H9 (cell line): ENCODE measurements at regions not wholly inside any gene's neighbourhood (a gene's known extent, or its start where the extent isn't known, plus 50 kb on each side); places are given as distances from the start of the nearest gene placed in this dataset.
A peak's percentile ranks its signal among the peaks of the same experiment; 100 is the strongest.

Experiments
- DNase-seq: peaks from one replicate; pipeline ENCODE4 v3.0.0-alpha.2; 2017
- H2AFZ ChIP-seq: one replicate; pipeline ENCODE4 v1.6.1; 2013; ENCODE audit warnings: mild to moderate bottlenecking, low read length, control low read depth, moderate library complexity
- H2AK5ac ChIP-seq: 2 replicates; pipeline ENCODE4 v1.6.1; 2013; ENCODE audit warnings: low read length, control low read depth, mixed read lengths; ENCODE audit not compliant: insufficient read length
- H2BK120ac ChIP-seq: one replicate; pipeline ENCODE4 v1.6.1; 2013; ENCODE audit warnings: low read depth, mild to moderate bottlenecking, low read length, control low read depth, inconsistent platforms; ENCODE audit not compliant: poor library complexity, severe bottlenecking
- H2BK12ac ChIP-seq: 2 replicates; pipeline ENCODE4 v1.6.1; 2013; ENCODE audit warnings: low read length, control low read depth, mixed read lengths, low read depth; ENCODE audit not compliant: insufficient read length
- H2BK15ac ChIP-seq: 2 replicates; pipeline ENCODE4 v1.6.1; 2013; ENCODE audit warnings: low read depth, low read length, control low read depth
- H2BK20ac ChIP-seq: one replicate; pipeline ENCODE4 v1.6.1; 2013; ENCODE audit warnings: low read depth, mild to moderate bottlenecking, low read length, control low read depth, inconsistent platforms; ENCODE audit not compliant: poor library complexity, severe bottlenecking
- H2BK5ac ChIP-seq: 2 replicates; pipeline ENCODE4 v1.6.1; 2013; ENCODE audit warnings: low read length, control low read depth, mixed read lengths; ENCODE audit not compliant: insufficient read length
- H3K14ac ChIP-seq: 2 replicates; pipeline ENCODE4 v1.6.1; 2013; ENCODE audit warnings: low read length, control low read depth; ENCODE audit not compliant: insufficient read depth
- H3K18ac ChIP-seq: 2 replicates; pipeline ENCODE4 v1.6.1; 2013; ENCODE audit warnings: low read depth, mild to moderate bottlenecking, mixed read lengths, low read length, control low read depth; ENCODE audit not compliant: insufficient read length
- H3K23ac ChIP-seq: 2 replicates; pipeline ENCODE4 v1.6.1; 2013; ENCODE audit warnings: low read length, control low read depth, mixed read lengths, low read depth; ENCODE audit not compliant: insufficient read length
- H3K23me2 ChIP-seq: 2 replicates; pipeline ENCODE4 v1.6.1; 2013; ENCODE audit warnings: low read depth, mild to moderate bottlenecking, mixed read lengths, low read length, control low read depth; ENCODE audit not compliant: insufficient read length, poor library complexity, severe bottlenecking
- H3K27ac ChIP-seq: 2 replicates; pipeline ENCODE4 v1.5.1; 2013; ENCODE audit warnings: low read length, control low read depth, mixed read lengths, low read depth; ENCODE audit not compliant: insufficient read length
- H3K27me3 ChIP-seq: 2 replicates; pipeline ENCODE4 v1.6.1; 2013; ENCODE audit warnings: low read length, control low read depth, inconsistent platforms; ENCODE audit not compliant: insufficient read depth
- H3K4ac ChIP-seq: 2 replicates; pipeline ENCODE4 v1.6.1; 2013; ENCODE audit warnings: low read depth, mild to moderate bottlenecking, control low read depth, inconsistent platforms, low read length, moderate library complexity
- H3K4me1 ChIP-seq: 2 replicates; pipeline ENCODE4 v1.6.1; 2013; ENCODE audit warnings: low read length, control low read depth, inconsistent platforms; ENCODE audit not compliant: insufficient read depth
- H3K4me2 ChIP-seq: 2 replicates; pipeline ENCODE4 v1.6.1; 2013; ENCODE audit warnings: low read length, control low read depth, mixed read lengths; ENCODE audit not compliant: insufficient read length, insufficient read depth
- H3K56ac ChIP-seq: 2 replicates; pipeline ENCODE4 v1.6.1; 2013; ENCODE audit warnings: low read depth, mild to moderate bottlenecking, mixed read lengths, low read length, control low read depth; ENCODE audit not compliant: insufficient read length
- H3K79me1 ChIP-seq: 2 replicates; pipeline ENCODE4 v1.6.1; 2013; ENCODE audit warnings: low read depth, mild to moderate bottlenecking, moderate library complexity, low read length, control low read depth, inconsistent platforms; ENCODE audit not compliant: insufficient read depth, poor library complexity, severe bottlenecking
- H3K79me2 ChIP-seq: 2 replicates; pipeline ENCODE4 v1.6.1; 2013; ENCODE audit warnings: low read length, control low read depth, inconsistent platforms; ENCODE audit not compliant: insufficient read depth
- H3K9ac ChIP-seq: 2 replicates; pipeline ENCODE4 v1.6.1; 2013; ENCODE audit warnings: low read length, control low read depth, mixed read lengths; ENCODE audit not compliant: insufficient read length; ENCODE audit errors: extremely low read depth
- H3K9me3 ChIP-seq: one replicate; pipeline ENCODE4 v1.6.1; 2013; ENCODE audit warnings: low read depth, low read length, inconsistent platforms; ENCODE audit not compliant: control insufficient read depth
- H3T11ph ChIP-seq: one replicate; pipeline ENCODE4 v1.6.1; 2013; ENCODE audit warnings: mild to moderate bottlenecking, low read length, control low read depth, inconsistent platforms
- H4K20me1 ChIP-seq: one replicate; pipeline ENCODE4 v1.6.1; 2013; ENCODE audit not compliant: control insufficient read depth, insufficient read length, insufficient read depth
- H4K5ac ChIP-seq: 2 replicates; pipeline ENCODE4 v1.6.1; 2013; ENCODE audit warnings: low read depth, mild to moderate bottlenecking, mixed read lengths, low read length, control low read depth; ENCODE audit not compliant: insufficient read length
- H4K8ac ChIP-seq: replicated peaks from 2 replicates; pipeline ENCODE4 v1.6.1; 2013; ENCODE audit warnings: low read length, control low read depth, mixed read lengths, low read depth; ENCODE audit not compliant: insufficient read length
- H4K91ac ChIP-seq: 2 replicates; pipeline ENCODE4 v1.6.1; 2013; ENCODE audit warnings: low read depth, mild to moderate bottlenecking, moderate library complexity, mixed read lengths, low read length, control low read depth; ENCODE audit not compliant: insufficient read length
- H3K27ac Mint-ChIP-seq, 3 experiments: 2 replicates in 2 of 3; 3 replicates in 1 of 3; pipeline ENCODE4 v1.8.0; 2020 to 2021; ENCODE audit warnings: mixed read lengths in 3 of 3, mild to moderate bottlenecking in 1 of 3, moderate library complexity in 1 of 3
- H3K27me3 Mint-ChIP-seq: 2 replicates; pipeline ENCODE4 v1.8.0; 2021; ENCODE audit warnings: low read depth, mild to moderate bottlenecking, moderate library complexity, mixed read lengths
- H3K36me3 Mint-ChIP-seq, 3 experiments: 2 replicates in 2 of 3; 3 replicates in 1 of 3; pipeline ENCODE4 v1.8.0; 2020 to 2021; ENCODE audit warnings: low read depth in 3 of 3, mixed read lengths in 3 of 3; ENCODE audit not compliant: insufficient read depth in 1 of 3
- H3K4me1 Mint-ChIP-seq, 2 experiments: 2 replicates each; pipeline ENCODE4 v1.8.0; 2020; ENCODE audit warnings: mixed read lengths in 2 of 2
- H3K4me3 Mint-ChIP-seq, 2 experiments: 2 replicates in 1 of 2; 3 replicates in 1 of 2; pipeline ENCODE4 v1.8.0; 2020 to 2021; ENCODE audit warnings: mild to moderate bottlenecking in 2 of 2, mixed read lengths in 2 of 2, moderate library complexity in 1 of 2
- H3K9me3 Mint-ChIP-seq, 2 experiments: 2 replicates in 1 of 2; 3 replicates in 1 of 2; pipeline ENCODE4 v1.8.0; 2020; ENCODE audit warnings: mild to moderate bottlenecking in 2 of 2, mixed read lengths in 2 of 2, moderate library complexity in 1 of 2
- WGBS: extraction: QIAGEN DNeasy Blood & Tissue Kit; methylation state at CpG from one replicate; pipeline ENCODE4 v1.1.7; 2013; ENCODE audit warnings: missing lambda C conversion rate, low lambda C conversion rate, mixed read lengths; ENCODE audit not compliant: insufficient read length; ENCODE audit errors: extremely low coverage; 5-methylcytosine and 5-hydroxymethylcytosine counted together
- TF ChIP-seq, protein P1 (sequence below): fragments of 200-600 bp; sonication (generic); conservative IDR thresholded peaks from 3 replicates; pipeline ENCODE4 v1.8.0; 2021; ENCODE audit warnings: antibody characterized with exemption, mild to moderate bottlenecking

DNA sequence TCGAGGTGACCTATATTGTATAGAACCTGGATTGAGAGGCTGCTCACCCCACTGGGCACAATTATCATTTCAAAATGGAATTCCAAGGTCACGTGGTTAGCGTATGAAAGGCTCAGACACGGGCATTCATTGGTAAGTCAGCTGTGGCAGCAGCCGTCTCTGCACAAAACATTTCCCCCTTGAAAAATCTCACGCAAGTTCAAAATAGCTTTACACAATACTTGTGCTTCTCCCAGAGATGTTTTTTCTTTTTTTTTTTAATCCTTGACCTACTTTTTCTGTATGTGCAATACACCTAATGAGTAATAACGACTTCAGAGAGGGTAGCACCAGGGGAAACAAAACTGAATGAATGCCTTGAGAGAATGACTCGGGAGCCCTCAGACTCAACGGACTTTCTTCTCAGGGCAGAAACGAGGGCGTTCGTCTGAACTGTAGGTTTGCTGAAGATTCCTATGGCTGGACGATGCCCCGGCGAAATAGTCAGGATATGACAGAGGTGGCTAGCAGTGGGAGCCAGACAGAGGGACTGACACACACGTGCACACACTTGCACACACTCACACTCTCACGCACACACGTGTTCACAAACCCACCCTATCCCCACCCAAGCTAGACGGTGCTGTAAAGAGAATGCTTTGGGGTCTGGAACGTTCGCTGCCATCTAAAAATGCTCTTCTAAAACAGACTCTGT is 77.8 kb downstream of the PDCL3 start:
- Histone ChIP-seq H2AFZ (no peak overlapping the region), H4K20me1 (no peaks in the 10 kb centered on the region), H2BK15ac (no peak overlapping the region), H3K18ac (no peak overlapping the region), H2BK20ac (no peak overlapping the region), H2BK12ac (no peak overlapping the region), H3K4me2 (no peak overlapping the region), H3K56ac (no peak overlapping the region), H3K4me1 (peaks cover 2% of the 10 kb centered on the region; the same call in 1 of the 2 replicates), H4K91ac (no peak overlapping the region), H3K23ac (no peak overlapping the region), H3K27me3 (no peaks in the 10 kb centered on the region), H2BK120ac (no peak overlapping the region), H3K23me2 (no peaks in the 10 kb centered on the region), H4K5ac (no peak overlapping the region), H2BK5ac (no peak overlapping the region), H3K14ac (no peak overlapping the region; the same call in 1 of the 2 replicates), H2AK5ac (no peak overlapping the region), H3K79me1 (no peaks in the 10 kb centered on the region), H3T11ph (no peak overlapping the region), H3K27ac (no peak overlapping the region), H3K79me2 (no peaks in the 10 kb centered on the region), H3K4ac (no peak overlapping the region), H3K9me3 (no peaks in the 10 kb centered on the region), H3K9ac (no peak overlapping the region), H4K8ac (no peak overlapping the region)
- peaks cover 4 to 11% of the 10 kb centered on the region in 2 experiments for H3K9me3 Mint-ChIP-seq
- DNase-seq, result no peak
- peaks cover 3% of the 10 kb centered on the region for H3K27me3 Mint-ChIP-seq
- no CpG with 5 or more reads among the region's 21 CpGs for WGBS
- TF ChIP-seq, protein P1, sequence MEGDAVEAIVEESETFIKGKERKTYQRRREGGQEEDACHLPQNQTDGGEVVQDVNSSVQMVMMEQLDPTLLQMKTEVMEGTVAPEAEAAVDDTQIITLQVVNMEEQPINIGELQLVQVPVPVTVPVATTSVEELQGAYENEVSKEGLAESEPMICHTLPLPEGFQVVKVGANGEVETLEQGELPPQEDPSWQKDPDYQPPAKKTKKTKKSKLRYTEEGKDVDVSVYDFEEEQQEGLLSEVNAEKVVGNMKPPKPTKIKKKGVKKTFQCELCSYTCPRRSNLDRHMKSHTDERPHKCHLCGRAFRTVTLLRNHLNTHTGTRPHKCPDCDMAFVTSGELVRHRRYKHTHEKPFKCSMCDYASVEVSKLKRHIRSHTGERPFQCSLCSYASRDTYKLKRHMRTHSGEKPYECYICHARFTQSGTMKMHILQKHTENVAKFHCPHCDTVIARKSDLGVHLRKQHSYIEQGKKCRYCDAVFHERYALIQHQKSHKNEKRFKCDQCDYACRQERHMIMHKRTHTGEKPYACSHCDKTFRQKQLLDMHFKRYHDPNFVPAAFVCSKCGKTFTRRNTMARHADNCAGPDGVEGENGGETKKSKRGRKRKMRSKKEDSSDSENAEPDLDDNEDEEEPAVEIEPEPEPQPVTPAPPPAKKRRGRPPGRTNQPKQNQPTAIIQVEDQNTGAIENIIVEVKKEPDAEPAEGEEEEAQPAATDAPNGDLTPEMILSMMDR, result no peak
- peaks cover 32 to 39% of the 10 kb centered on the region in 2 experiments for H3K4me1 Mint-ChIP-seq
- 0 out of 7 replicates have a peak overlapping the region, but pooled peaks of 1 of the 3 experiments have one; percentile 80 for H3K27ac Mint-ChIP-seq
- H3K36me3 Mint-ChIP-seq, result peaks cover 0 to 6% (median 0%) of the 10 kb centered on the region in 3 experiments; a peak in 2 of 7 replicates
- H3K4me3 Mint-ChIP-seq, result no peak overlapping the region
